ENCODE measurements at regions not wholly inside any gene's neighbourhood (a gene's known extent, or its start where the extent isn't known, plus 50 kb on each side); places are given as distances from the start of the nearest gene placed in this dataset.
A peak's percentile ranks its signal among the peaks of the same experiment; 100 is the strongest.

- TF ChIP-seq, protein P1, sequence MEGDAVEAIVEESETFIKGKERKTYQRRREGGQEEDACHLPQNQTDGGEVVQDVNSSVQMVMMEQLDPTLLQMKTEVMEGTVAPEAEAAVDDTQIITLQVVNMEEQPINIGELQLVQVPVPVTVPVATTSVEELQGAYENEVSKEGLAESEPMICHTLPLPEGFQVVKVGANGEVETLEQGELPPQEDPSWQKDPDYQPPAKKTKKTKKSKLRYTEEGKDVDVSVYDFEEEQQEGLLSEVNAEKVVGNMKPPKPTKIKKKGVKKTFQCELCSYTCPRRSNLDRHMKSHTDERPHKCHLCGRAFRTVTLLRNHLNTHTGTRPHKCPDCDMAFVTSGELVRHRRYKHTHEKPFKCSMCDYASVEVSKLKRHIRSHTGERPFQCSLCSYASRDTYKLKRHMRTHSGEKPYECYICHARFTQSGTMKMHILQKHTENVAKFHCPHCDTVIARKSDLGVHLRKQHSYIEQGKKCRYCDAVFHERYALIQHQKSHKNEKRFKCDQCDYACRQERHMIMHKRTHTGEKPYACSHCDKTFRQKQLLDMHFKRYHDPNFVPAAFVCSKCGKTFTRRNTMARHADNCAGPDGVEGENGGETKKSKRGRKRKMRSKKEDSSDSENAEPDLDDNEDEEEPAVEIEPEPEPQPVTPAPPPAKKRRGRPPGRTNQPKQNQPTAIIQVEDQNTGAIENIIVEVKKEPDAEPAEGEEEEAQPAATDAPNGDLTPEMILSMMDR (conservative IDR thresholded peaks at IDR 0.05): no peak
- H3K36me3 Mint-ChIP-seq: no peaks in the 10 kb centered on the region
- no peaks in the 10 kb centered on the region for H3K27me3 Mint-ChIP-seq
- H3K4me3 Mint-ChIP-seq: no peak overlapping the region
- peaks cover 11% of the 10 kb centered on the region for H3K9me3 Mint-ChIP-seq
- H3K27ac Mint-ChIP-seq: no peak overlapping the region
- no peak for DNase-seq (ENCODE audit: extremely low spot score, unreplicated experiment)
- H3K4me1 Mint-ChIP-seq (ENCODE audit: unreplicated experiment): peaks cover 15% of the 10 kb centered on the region
Measured at GRCh38 chr2:21353879-21354679, 230.3 kb downstream of the TDRD15 start.

DNA sequence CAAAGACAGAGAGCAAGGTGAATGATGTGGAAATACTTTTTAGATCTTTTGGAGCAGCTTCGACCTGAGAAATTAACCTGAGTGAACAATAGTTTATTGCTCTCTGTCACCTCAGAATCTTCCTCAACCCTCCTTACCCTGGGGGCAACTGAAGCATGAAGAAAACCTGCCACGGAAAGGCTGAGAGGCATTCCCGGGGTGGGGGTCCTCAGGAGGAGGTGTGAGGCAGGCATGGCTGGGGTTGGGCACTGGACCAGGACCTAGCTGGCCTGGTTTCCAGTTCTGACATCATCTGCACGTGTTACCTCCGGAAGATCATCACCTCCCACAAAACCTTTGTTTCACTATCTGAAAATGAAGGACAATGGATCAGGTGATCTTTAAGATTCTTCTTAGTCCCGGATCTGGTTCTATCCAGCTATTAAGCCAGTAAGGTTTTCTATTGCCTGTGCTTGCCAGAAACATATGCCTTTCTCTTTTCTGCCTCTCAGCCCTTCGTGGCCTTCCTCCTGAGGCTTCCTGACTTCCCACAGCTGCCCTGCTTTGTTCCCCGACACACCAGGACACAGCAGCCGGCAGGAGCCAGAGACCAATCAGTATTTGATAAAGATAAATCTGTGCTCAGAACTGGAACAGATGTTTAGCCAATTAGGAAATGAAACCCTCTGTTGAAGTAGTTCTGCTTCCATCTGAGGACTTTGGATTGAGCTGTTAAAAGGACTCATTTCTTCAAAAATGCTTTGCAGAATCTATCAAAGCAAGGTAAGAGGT, 232.5 kb downstream of the TDRD15 start:
- Mint-ChIP-seq H3K9me3 (peaks cover 11% of the 10 kb centered on the region), H3K27ac (peak overlapping the region; percentile 55), H3K4me1 (ENCODE audit: unreplicated experiment) (peaks cover 15% of the 10 kb centered on the region), H3K27me3 (no peaks in the 10 kb centered on the region), H3K4me3 (no peak overlapping the region), H3K36me3 (no peaks in the 10 kb centered on the region)
- DNase-seq (ENCODE audit: extremely low spot score, unreplicated experiment): no peak
- TF ChIP-seq, protein P1 (conservative IDR thresholded peaks at IDR 0.05): no peak

- DNase-seq (ENCODE audit: extremely low spot score, unreplicated experiment): no peak
- TF ChIP-seq, protein P1 (conservative IDR thresholded peaks at IDR 0.05): no peak
- H3K27me3 Mint-ChIP-seq: no peaks in the 10 kb centered on the region
- H3K27ac Mint-ChIP-seq: no peak overlapping the region
- no peak overlapping the region for H3K4me3 Mint-ChIP-seq
- peaks cover 15% of the 10 kb centered on the region for H3K4me1 Mint-ChIP-seq (ENCODE audit: unreplicated experiment)
- peaks cover 11% of the 10 kb centered on the region for H3K9me3 Mint-ChIP-seq
- no peaks in the 10 kb centered on the region for H3K36me3 Mint-ChIP-seq
Measured at GRCh38 chr2:21356857-21357255, 233.1 kb downstream of the TDRD15 start.

DNA sequence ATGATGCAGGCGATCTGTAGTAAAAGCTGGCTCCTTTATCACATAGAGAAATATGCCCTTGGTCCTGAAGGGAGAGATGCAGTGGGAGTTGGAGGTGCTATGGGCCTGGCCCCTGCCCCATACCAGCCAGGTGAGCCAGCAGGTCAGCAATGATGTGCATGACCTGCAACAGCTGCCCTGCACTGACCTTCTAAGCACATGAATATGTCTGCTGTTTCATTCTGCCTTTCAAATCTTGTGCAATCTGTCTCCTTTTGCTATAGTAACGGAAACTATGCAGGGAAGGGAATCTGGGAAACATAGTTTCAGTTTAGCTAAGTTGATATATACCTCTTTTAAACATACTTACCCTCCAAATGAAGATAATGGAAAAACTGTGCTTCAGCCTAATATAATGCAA, 235.2 kb downstream of the TDRD15 start:
- H3K36me3 Mint-ChIP-seq: no peaks in the 10 kb centered on the region
- peaks cover 13% of the 10 kb centered on the region for H3K9me3 Mint-ChIP-seq
- no peak overlapping the region for H3K27ac Mint-ChIP-seq
- no peak overlapping the region for H3K4me3 Mint-ChIP-seq
- no peak for DNase-seq (ENCODE audit: extremely low spot score, unreplicated experiment)
- TF ChIP-seq, protein P1 (conservative IDR thresholded peaks at IDR 0.05): no peak
- peaks cover 15% of the 10 kb centered on the region for H3K4me1 Mint-ChIP-seq (ENCODE audit: unreplicated experiment)
- H3K27me3 Mint-ChIP-seq: no peaks in the 10 kb centered on the region

DNA sequence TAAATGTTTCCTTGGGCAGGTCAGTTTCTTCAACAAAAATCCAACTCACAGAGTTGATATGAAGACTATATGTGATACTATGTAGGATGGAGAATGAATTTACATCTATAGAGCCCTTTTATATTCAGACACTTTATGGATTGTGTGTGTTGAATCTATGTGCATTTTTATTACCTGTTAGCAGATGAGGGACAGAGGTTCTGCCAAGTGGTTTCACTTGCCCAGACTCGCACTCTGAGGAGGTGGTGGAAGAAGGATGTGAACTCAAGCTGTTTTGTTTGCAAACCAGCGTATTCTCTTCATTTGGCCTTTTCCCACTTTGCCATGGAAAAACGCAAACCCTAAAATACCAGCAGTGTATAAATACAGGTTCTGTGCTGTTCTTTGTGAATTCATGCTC, 237.6 kb downstream of the TDRD15 start:
- TF ChIP-seq, protein P1 (conservative IDR thresholded peaks at IDR 0.05): no peak

More for the DNA sequence above, 237.6 kb downstream of the TDRD15 start:
- peaks cover 8% of the 10 kb centered on the region for H3K4me1 Mint-ChIP-seq (ENCODE audit: unreplicated experiment)
- H3K27me3 Mint-ChIP-seq: no peaks in the 10 kb centered on the region
- H3K36me3 Mint-ChIP-seq: no peaks in the 10 kb centered on the region
- DNase-seq (ENCODE audit: extremely low spot score, unreplicated experiment): no peak
- H3K27ac Mint-ChIP-seq: no peak overlapping the region
- H3K4me3 Mint-ChIP-seq: no peak overlapping the region
- peaks cover 7% of the 10 kb centered on the region for H3K9me3 Mint-ChIP-seq
